Activated T-cell treated with anti-CD3 and anti-CD28 coated beads, Interleukin-2, amount 50 U/mL, for 48 hours (primary cell): ENCODE measurements at regions not wholly inside any gene's neighbourhood (a gene's known extent, or its start where the extent isn't known, plus 50 kb on each side); places are given as distances from the start of the nearest gene placed in this dataset.
A peak's percentile ranks its signal among the peaks of the same experiment; 100 is the strongest.

Source experiments
- DNase-seq, 2 experiments: peaks; one replicate each; pipeline ENCODE4 v3.0.0-alpha.2; 2020

DNA sequence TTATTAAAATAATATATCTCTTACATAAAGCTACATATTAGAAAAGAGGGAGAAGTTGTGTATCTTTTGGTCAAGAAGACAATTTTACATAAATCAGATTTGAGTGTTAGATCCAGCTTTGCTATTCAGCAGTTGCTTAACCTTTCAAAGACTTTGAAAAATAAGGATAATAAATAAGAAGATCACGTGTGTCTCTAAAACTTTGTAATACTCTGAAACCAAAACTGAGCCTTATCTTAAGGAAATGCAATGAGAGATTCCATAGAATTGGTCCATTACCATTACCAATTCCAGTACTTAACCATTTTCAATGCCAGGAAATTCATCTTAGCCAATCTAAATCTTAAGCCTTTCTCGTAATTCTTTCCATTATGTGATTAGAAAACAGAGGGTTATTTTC is 89.2 kb upstream of the COL5A2 start:
- DNase-seq = no peak

DNA sequence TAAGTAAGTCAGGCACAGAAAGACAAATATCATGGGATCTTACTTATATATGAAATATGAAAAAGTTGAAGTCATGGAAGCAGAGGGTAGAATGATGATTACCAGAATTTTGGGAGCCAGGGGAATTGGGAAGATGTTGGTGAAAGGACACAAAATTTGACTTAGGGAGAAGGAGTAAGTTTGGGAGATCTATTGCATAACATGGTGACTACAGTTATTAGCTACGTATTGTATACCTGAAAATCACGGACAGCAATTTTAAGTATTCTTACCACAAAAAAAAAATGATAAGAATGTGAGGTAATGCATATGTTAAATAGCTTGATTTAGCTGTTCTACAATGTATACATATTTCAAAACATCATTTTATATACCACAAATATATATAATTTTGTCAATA is 94.2 kb upstream of the COL5A2 start:
- DNase-seq = no peak

DNA sequence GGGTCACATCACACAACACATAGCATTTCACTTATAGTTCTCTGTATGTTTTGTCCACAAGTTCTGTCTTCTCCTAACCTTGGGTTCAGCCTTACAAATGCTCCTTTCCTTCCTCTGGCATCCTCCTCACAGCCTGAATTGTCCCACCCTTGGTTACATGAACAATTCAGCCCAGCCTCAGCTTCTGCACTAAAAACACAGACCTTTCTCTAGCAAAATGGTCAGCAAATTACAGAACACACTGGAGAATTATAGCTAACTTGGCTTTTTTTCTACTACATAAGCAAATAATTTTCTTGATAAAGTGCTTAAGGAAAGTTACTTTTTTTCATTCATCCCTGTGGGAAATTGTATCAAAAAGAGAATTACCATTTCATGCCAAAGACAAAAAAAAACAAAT is 94.8 kb upstream of the COL5A2 start:
- no peak for DNase-seq

DNA sequence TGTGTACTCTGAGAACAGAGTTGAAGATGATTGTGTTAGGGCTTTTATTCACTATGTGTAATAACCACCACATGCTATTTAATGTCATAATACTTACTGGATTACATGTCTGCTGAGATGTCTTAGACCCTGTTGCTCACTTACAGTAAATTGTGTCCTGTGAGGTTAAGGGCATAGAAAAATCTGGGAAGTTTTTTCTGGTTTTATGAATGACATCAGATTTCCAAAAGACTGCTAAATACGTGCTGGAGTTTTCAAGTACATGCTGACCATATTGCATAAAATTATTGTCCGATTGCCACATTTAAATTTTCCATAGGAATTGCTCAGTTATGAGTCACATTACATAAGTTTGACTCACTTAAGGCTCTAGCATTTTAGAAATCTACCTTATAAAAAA is 96.7 kb upstream of the COL5A2 start:
- DNase-seq = no peak

DNA sequence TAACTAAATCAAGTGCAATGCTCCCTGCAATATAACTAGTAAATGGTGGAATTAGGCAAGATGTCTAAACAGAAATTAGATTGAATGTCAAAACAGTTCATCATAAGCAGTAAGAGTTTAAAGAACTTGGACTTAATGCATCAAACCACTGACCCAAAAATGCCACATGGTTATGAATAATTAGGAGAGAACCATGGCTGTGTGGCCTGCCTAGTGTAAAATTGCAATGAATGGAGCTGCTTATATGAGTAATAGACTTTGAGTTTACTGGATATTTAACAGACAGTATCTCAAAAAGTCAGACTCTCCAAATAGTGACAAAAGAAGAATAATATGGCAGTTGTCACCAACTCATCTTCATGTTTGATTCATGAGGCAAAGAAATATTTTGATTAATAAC is 101.6 kb upstream of the COL5A2 start:
- no peak for DNase-seq

DNA sequence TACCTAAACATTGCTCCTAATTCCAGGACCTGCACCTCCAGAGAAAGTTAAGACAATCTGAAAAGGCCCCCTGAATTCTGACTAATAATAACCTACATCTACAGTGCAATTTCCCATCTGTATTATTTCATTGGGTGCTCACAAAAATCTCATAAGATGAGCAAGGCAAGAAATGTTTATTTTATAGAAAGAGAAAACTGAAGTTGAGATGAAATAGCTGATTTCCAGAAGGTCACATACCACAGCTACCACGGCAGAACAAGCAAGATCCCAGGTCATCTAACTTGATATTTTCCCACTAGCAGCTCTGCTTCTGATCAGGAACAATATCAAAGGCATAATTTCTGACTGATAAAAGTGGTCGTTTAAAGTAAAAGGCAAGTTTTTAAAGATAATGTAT is 105.8 kb upstream of the COL5A2 start:
- DNase-seq = no peak

DNA sequence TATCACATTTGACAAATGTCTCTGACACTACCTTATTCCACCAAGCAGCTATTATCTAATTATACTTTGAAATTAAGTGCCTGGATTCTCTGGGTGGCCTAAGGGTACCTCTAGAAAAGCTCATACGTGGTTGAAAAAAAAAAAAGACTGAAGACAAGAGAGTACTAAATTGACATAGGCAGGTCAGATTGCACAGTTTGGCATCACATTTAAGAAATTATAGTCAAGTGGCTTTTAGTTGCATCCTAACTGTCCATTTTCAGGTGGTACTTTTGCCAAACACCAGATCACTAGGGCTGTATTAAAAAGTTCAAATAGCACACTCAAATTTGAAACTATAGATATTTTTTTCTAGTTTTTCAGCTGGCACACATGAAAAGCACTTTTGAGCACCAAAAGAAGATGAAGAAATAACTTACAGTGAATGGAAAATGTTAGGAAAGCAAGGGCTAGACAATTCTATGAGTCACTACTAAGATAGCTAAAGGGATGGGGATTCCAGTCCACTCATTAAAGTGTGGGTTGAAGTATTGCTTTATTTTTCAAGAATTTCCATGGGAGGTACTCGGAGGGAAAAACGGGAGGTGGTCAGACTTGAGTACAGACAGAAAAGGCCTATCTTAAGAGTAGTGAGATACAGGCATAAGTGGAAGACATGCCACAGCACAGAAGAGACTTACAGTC is 106.5 kb upstream of the COL5A2 start:
- DNase-seq = no peak

DNA sequence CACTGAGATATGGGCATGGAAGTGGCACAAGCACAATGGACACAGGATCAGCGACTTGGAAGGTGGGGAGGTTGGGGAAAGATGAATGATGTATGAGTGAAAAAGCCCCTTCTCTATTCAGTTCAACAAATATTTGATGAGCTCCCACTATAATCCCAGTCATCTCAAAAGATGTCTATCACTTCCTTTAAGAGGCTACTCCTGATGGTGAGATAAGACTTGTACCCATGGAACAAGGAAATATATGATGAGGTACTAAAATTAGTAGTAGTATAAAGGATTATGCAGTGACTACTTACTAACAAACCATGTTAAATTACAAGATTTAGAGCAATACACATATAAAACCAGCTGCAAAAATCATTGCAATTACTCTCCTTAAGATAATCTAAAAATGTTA is 107.8 kb upstream of the COL5A2 start:
- DNase-seq = no peak

DNA sequence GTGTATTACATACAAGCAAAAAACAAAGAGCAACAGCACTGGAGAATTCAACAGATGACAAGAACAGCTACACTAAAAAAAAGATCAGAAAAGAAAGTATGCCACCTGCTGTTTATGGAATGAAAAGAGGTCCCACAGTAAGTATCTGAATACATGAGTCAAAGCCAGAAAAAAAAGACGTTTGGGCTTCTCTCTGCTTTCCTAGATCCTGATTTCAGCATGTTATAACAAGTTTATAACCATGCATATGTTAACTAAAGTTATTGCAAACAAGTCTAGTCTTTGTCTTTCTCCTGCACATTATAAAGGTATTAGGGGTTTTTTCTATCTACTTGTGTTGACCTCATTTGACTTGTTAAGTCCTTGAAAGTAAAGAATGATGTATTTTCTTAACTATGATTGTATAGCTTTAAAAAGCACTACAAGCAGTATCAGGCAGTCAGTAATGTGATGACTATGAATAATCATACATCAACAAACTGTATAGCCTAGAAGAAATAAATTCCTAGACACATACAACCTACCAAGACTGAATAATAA is 108.5 kb upstream of the COL5A2 start:
- no peak for DNase-seq

DNA sequence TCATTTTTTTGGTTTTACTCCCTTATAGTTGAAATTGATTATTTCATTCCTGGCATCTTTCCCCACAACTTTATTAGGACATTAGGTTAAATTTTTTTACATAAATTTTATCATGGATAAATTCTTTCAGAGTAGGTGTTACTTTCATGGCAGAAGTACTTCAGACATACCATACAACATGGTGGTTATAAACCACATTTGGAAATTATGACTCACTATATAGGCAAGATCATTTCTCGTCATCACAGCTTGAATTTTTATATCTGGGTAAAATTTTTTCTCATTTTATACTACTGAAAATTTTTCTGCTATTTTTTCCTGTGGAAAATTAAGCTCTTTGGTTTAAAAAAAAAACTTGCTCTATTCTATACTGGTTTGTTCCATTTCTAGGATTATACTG is 111.9 kb upstream of the COL5A2 start:
- DNase-seq = no peak

DNA sequence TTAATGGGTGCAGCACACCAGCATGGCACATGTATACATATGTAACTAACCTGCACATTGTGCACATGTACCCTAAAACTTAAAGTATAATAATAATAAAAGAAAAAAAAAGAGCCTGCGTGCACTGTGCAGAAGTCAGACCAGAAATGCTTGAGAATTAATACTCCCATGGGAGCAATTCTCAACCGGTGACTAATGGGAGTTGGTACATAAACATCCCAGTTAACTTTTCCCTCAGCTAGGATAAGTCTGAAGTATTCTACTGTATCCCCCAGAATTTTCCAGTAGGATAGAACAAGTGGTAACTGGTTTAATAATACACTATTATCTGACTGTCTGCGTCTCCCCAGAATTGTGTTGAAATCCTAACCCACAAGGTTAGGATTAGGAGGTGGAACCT is 113.6 kb upstream of the COL5A2 start:
- no peak for DNase-seq

DNA sequence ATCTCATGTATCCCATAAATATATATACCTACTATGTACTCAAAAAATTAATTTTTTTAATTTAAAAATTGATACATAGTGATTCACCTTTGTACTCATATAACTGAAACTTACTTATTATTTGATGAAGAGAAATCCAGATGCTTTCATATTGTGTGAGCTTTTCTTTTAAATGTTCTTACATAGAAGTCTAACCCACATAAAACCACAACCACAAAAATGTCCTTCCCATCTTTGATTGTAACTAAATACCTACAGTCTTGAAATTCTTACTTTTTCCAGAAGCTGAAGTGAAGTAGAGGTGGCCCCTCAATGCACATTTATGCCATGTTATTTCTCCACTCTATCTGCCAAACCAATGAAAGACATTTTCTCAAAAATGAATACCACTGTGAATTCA is 117.9 kb upstream of the COL5A2 start:
- DNase-seq = no peak

DNA sequence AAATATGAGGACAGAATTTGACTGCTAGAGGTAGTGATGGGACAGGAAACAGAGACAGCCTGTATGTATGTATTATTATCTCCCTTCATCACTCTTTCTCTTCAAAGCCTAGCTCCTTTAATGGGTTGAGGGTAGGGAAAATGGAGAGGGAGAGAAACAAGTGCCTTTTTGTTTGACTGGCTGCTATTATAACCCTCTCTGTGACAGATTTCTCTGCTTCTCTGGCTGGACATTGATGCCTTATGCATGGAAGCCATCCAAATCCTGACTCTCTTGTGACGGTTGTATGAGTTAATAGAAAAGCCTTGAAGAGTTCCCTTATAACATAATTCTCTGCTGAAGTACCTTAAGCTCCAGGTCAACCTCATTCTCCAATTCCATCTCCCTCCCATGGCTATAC is 118.5 kb upstream of the COL5A2 start:
- no peak for DNase-seq

DNA sequence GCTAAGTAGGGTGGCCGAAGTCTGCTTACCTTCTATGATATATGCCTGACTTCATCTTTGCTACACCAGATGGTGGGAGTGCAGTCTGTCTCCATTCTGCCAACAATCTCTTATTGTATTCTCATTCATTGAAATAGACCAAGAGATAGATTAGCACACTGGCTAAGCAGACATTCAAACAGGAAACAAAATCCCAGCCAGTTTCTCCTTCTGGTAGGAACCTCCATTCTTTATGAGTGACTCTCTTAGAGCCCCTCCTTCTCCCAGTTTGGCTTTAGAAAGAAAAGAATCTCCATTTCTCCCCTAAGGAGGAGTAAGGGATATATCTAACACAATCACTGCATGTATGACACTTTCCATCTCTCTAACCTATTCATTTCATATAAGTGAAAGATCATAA is 118.9 kb upstream of the COL5A2 start:
- DNase-seq = no peak

DNA sequence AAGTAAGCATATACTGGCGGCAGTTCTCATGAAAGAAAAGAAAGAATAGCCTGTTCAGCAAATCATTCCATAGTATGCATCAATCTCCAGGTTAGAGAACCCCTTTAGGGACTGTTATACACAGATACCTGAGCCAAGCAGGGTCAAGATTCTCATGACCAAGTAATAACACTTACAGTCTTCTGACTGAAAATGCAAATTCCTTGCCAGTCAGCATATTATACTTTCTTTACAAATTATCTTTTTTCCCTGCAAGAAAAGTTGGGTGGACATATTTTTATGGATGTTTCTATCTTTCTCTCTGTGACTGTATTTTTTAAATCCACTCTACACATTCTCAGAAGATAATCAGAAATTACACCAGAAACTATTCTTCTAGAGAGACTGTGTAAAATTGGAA is 120.4 kb upstream of the COL5A2 start:
- DNase-seq = no peak

DNA sequence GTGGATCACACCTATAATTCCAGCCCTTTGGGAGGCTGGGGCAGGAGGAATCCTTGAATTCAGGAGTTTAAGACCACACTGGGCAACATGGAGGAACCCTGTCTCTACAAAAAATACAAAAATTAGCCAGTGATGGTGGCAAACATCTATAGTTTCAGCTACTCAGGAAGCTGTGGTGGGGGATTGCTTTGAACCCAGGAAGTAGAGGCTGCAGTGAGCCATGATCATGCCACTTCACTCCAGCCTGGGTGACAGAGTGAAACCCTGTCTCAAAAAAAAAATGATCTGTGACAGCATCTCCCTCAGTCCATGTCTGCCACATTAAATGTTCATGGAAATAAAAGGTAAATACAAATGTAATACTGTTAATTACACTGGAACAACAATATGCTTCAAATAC is 121.4 kb upstream of the COL5A2 start:
- DNase-seq = no peak

DNA sequence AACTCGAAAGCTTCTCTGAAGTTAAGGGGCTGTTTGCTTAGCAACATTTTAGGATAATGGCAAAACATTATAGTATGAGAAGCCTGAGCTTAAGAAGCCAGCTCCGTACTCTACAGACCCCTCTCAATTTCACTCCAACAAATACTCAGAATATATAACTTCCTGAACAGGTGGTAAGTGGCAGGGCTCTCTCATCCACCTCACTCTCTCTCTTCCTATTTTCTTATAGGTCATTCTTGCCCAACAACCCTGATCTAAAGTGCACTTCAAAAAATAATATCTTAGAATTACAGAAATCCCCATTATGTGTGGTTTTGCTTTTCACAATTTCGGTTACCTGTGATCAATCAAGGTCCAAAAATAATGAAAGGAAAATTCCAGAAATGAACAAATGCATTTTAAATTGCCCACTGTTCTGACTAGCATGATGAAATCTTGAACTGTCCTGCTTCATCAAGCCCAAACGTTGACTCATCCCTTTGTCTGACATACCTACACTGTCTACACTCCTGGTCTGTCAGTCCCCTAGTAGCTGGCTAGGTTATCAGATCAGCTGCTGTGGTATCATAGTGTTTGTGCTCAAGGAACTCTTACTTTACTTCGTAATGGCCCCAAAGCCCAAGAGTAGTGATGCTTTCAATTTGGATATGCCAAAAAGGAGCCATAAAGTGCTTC is 122.8 kb upstream of the COL5A2 start:
- DNase-seq = no peak

DNA sequence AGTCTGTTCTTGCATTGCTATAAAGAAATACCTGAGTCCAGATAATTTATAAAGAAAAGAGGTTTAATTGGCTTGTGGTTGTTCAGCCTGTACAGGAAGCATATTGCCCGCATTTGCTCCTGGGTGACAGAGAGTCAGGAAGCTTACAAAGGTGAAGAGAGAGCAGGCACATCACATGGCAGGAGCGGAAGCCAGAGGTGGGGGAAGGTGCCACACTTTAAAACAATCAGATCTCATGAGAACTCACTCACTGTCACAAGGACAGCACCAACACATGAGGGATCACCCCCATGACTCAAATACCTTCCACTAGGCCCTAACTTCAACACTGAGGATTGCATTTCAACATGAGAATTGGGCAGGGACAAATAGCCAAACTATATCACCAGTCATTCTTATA is 124.8 kb upstream of the COL5A2 start:
- DNase-seq = peak in 1 of 2 experiments; percentile 49

DNA sequence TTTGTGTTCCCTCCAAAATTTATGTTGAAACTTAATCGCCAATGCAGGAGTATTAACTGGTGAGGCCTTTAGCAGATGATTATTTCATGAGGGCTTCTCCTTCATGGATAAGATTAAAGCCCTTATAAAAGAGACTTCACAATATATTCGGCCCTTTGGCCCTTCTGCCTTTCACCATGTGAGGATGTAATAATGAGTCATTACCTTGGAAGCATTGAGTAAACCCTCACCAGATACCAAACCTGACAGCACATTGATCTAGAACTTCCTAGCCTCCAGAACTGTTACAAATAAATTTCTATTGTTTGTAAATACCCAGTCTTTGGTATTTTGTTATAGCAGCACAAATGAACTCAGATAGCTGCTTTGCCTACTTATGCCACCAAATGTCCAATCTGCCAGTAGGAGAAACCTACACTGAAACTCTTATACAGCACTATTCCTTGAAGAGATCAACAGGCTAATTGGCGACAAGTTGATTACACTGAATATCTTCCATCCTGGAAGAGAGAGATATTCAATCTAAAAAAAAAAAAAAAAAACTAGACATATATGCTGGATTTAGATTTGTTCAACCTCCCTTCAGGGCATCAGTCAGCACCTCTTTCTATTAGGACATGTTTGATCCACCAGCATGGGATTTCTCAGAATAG is 125.9 kb upstream of the COL5A2 start:
- no peak for DNase-seq

DNA sequence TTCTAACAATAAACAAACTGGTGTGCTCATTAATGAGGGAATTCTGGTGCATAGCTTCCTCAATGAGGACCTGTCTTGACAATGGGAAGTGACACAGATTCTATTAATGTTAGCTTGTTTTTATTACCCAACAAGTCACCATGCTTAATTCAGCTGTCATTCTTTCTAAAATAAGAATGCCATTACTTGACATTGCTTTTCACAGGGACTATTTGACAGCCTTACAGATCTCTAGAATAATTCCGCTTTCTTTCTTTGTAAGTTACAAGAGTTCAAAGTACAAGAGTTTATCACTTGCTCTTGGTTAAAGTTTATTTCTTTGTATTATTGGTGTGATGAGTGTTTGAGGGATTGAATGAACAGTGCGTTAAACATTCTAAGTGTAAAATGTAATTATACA is 127.0 kb upstream of the COL5A2 start:
- no peak for DNase-seq

DNA sequence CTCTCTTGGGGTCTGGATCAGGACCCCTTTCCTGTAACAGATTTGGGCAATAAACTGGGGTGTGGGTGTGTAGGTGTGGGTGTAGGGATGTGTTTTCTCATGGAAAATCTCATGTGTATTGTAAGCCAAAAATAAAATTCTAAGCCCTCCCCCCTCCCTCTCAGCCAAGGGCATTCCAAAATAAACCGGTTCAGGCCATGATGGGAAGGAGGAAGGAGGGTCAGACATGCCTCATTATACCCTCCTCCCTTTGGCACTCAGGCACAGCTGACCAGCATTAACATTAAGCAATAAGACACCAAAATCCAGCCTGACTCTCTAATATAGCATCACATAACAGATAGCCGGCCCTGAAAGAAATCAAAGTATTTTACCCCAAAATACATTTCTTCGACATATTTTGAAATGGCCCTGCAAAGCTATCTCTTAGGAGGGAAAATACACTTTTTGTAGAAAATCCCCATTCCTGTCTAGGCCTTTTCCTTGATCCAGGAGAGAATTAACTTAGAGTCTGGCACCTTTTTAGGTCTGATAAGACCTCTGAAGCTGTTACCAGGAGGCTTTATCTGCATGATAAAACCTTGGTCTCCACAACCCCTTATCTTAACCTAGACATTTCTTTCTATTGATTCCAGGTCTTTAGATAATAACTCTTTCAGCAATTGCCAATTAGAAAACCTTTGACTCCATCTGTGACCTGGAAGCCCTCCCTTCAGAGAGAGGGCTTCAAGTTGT is 128.7 kb upstream of the COL5A2 start:
- no peak for DNase-seq

DNA sequence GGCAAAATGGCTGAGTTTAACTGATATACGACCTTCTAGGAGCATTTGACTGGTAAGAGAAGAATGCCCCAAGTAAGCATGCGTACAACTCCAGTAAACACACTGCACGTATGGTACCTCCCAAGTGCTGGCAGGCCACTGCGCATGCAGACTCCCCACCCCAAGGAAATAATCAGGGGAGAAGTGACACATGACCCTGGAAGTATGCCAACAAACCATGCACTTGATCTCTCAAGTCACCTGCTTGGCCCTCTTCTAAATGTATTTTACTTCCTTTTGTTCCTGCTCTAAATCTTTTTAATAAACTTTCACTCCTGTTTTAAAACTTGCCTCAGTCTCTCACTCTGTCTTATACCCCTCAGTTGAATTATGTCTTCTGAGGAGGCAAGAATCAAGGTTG is 129.8 kb upstream of the COL5A2 start:
- DNase-seq = no peak

DNA sequence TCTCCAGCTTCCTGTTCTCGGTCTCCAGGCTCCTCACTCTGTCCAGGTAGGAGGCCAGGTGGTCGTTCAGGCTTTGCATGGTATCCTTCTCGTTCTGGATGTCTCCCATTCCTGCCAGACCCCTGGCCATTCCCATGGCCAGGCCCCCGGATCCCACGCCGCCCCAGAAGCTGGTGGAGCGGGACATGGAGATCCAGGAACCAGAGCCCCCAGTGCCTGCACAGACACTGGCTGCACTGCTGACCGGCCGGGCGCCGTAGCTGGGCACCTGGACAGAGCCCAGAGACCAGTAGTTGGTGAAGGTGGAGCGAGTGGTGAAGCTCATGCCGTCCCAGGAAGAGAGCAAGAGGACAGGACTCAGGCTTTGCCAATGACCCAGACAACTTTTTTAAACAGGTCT is 129.1 kb upstream of the WDR75 start:
- no peak for DNase-seq

DNA sequence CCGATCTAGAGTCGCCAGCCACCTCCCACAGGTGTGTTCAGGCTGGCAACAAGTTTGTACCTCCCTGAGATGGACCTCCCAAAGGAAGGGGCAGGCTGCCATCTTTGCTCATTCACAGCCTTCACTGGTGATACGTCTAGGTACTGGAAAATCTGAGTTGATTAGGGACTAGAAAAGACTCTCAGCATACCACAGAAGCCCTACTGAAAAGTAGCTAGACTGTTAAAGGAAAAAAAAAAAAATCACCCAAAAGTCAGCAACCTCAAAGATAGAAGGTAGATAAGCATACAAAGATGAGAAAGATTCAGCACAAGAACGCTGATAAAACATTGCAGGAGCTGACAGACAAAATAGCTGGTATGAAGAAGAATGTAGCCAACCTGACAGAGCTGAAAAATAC is 128.6 kb upstream of the WDR75 start:
- DNase-seq = peak in 1 of 2 experiments; percentile 33
